Colonic mucosa (tissue), 4 donors: ENCODE measurements at regions not wholly inside any gene's neighbourhood (a gene's known extent, or its start where the extent isn't known, plus 50 kb on each side); places are given as distances from the start of the nearest gene placed in this dataset.
A peak's percentile ranks its signal among the peaks of the same experiment; 100 is the strongest.

ENCODE experiments used
- DNase-seq: peaks from one replicate; pipeline ENCODE4 v3.0.0-alpha.2; 2020
- H3K27ac ChIP-seq: fragments of 200-600 bp; one replicate; pipeline ENCODE4 v1.8.0; 2021
- H3K27me3 ChIP-seq: fragments of 200-600 bp; one replicate; pipeline ENCODE4 v1.8.0; 2021
- H3K36me3 ChIP-seq: fragments of 200-600 bp; one replicate; pipeline ENCODE4 v1.8.0; 2021
- H3K4me1 ChIP-seq: fragments of 200-600 bp; one replicate; pipeline ENCODE4 v1.8.0; 2021; ENCODE audit warnings: mild to moderate bottlenecking
- H3K4me3 ChIP-seq: fragments of 200-600 bp; one replicate; pipeline ENCODE4 v1.8.0; 2021
- H3K9ac ChIP-seq, 2 donors: one replicate each; pipeline ENCODE4 v1.7.0; 2013; ENCODE audit warnings: control low read depth in 2 of 2, low read depth in 2 of 2, low read length in 2 of 2
- H3K9me3 ChIP-seq: fragments of 200-600 bp; one replicate; pipeline ENCODE4 v1.8.0; 2021
- intact Hi-C: fragments of 100-400 bp; cut with DNase I; formaldehyde crosslinking; loops from one replicate; pipeline ENCODE4 v1.14.1; 2022
- TF ChIP-seq, protein P1 (sequence below): fragments of 200-600 bp; IDR thresholded peaks from one replicate; pipeline ENCODE4 v1.8.0; 2022; ENCODE audit warnings: antibody characterized with exemption, mild to moderate bottlenecking
- donor health status: healthy.
- donor health status: DM: no; HTN: no; CAD: no.
- donor health status: DM: no; HTN: no; CAD: no.

DNA sequence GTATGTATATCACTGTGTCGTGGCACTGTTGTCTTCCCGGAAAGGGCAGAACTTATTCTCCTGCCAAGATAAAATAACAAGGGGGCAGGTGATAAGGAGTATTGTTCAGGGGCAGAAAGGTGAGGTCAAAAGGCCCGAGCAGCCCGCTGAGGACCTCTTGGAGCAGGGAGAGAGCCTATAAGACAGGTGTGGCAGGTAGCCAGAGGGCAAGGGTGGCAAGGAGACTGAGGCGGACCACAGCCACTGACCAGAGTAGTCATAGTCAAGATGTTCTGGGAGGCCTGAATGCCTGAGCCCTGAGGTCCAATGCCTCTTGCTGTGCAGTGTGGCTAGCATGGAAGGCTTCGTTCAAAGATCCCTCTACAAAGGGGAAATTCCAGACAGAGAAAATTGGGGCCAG is 172.3 kb upstream of the CHRNA7 start:
- Histone ChIP-seq H3K36me3 (no peaks in the 10 kb centered on the region), H3K9ac (no peak overlapping the region), H3K9me3 (no peaks in the 10 kb centered on the region), H3K27me3 (no peaks in the 10 kb centered on the region), H3K4me1 (no peaks in the 10 kb centered on the region), H3K4me3 (no peak overlapping the region), H3K27ac (no peak overlapping the region)
- intact Hi-C loops, result no loop called here
- no peak for DNase-seq
- TF ChIP-seq, protein P1, sequence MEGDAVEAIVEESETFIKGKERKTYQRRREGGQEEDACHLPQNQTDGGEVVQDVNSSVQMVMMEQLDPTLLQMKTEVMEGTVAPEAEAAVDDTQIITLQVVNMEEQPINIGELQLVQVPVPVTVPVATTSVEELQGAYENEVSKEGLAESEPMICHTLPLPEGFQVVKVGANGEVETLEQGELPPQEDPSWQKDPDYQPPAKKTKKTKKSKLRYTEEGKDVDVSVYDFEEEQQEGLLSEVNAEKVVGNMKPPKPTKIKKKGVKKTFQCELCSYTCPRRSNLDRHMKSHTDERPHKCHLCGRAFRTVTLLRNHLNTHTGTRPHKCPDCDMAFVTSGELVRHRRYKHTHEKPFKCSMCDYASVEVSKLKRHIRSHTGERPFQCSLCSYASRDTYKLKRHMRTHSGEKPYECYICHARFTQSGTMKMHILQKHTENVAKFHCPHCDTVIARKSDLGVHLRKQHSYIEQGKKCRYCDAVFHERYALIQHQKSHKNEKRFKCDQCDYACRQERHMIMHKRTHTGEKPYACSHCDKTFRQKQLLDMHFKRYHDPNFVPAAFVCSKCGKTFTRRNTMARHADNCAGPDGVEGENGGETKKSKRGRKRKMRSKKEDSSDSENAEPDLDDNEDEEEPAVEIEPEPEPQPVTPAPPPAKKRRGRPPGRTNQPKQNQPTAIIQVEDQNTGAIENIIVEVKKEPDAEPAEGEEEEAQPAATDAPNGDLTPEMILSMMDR, result no peak

DNA sequence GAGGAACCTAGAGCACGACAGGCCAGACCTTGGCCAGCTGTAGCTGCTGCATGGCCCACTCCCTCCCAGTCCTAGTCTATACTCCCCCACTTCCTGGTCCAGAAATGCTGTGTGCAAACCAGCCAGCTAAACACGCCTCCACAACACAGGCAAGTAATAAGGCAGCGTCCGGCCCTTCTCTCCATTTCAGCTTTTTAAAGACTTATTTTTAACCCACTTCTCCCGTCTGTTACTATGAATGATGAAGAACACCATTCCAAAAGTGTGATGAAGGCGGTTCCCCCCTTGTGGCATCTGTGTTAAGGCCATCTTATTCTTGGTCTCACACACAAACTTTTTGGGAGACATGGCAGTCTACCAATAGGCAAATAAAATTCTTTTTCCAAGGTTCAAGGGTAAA is 164.1 kb upstream of the CHRNA7 start:
- TF ChIP-seq, protein P1, result no peak
- Histone ChIP-seq H3K36me3 (no peaks in the 10 kb centered on the region), H3K9ac (no peak overlapping the region), H3K27ac (no peak overlapping the region), H3K4me3 (no peak overlapping the region), H3K27me3 (no peaks in the 10 kb centered on the region), H3K4me1 (no peaks in the 10 kb centered on the region), H3K9me3 (no peaks in the 10 kb centered on the region)
- intact Hi-C loops, result no loop called here
- no peak for DNase-seq

DNA sequence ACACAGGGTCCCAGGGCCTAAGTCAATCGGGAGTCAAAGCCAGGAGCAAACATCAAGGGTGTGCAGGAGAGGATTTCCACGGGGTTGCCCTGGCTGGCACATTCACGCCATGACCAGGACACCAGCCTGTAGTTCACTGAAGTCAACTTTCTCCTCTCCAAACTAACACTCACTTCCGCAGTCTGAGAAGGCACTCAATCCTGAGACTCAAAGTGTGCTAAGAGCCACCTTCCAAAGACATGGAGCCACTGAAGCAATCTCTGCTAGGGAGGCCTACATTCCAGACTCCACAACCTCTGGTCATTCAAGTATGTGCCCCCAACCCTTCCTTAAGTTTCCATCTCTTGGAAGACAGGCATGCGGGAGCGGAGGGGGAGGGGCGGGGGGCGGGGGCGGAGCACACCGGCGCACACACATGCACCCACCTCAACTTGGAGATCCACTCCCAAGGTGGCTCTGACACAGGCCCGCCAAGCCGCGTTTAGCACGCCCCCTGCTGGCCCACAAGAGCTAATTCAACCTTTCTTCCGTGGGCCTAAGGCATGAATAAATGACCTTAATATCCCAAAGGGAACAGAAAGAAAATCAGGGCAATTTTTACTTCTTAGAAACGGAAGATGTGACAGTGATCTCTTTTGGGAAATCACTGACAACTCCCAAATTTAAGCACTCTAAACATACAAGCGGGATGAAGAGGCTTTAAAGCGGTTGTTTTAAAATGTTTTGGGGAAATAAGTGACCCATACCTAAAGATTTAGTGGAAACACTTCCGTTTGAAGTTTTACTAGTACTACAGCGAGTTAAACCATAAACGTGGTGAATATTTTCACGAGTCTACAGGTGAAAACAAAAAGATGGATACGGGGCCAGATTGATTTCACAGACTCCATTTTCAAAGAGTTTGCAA is 162.5 kb upstream of the CHRNA7 start:
- no peaks in the 10 kb centered on the region for H3K9me3 ChIP-seq
- H3K9ac ChIP-seq, result no peak overlapping the region
- intact Hi-C loops, result no loop called here
- TF ChIP-seq, protein P1, result peak; percentile 70
- no peaks in the 10 kb centered on the region for H3K4me1 ChIP-seq
- no peak overlapping the region for H3K27ac ChIP-seq
- no peaks in the 10 kb centered on the region for H3K36me3 ChIP-seq
- H3K27me3 ChIP-seq, result no peaks in the 10 kb centered on the region
- H3K4me3 ChIP-seq, result no peak overlapping the region
- DNase-seq, result peak; percentile 41

DNA sequence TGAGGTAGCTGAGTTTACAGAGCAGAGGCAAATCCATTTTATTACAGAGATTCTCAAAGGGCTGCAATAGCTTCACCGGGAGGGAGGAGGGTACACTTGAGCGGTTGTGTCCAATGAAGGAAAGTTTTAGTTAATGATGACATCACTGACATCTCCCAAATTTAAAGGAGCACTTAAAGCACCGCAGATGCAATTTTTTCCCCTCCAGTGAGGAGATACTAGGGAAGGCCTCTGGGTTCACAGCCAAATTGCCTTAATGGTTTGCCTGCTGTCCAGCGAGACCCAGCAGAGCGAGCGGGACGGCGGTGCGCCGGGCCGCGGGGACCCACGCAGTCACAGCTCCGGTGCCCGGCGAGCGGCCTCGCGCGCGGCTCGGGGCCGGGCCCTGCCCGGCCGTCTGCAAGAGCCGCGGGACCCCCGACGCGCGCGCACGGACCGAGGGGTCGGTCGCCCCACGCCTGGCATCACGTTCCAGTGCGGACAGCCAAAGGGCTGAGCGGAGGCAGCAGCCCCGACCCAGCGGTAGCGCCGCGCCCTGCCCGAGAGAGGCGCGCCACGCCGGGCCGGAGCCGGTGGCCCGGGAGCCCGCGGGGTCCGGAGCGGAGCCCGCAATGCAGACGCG is 160.5 kb upstream of the CHRNA7 start:
- no peaks in the 10 kb centered on the region for H3K27me3 ChIP-seq
- intact Hi-C loops, result no loop called here
- no peak for DNase-seq

DNA sequence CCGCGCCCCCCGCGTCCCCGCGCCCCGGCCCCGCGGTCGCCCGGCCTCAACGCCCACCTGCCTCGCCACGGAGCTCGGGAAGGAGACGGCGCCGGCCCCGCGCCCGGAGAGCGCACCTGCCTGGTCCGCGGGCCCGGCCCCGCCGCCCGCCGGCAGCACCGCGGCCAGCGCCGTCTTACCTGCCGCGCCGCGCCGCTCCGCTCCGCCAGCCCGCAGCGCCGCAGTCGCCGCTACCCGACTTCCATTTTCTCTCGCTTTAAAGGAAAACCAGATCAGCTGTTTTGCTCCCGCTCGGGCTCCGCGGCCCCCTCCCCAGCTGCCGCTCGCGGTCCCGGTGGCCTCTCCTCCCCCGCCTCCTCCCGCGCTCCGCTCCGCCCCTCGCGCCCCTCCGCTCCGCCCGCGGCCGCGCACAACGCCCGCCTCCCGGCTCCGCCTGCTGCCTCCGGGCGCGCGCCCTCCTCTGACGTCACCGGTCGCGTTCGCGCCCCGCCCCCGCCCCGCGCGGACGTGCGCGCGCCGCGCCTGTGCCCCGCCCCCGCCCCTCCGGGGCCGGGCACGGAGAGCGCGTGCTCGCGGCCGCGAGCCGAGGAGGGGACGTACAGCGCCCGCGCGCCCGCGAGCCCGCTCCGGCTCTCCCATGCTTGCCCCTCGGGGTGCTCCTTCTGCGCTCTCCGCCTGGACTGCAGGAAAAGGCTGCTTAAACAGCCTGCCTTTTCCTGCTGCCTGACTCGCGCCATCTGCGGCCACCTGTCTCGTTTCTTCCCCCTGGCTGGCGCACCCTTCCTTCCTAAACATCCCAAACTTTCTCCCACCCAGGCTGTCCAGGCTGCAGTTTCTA is 159.8 kb upstream of the CHRNA7 start, which contains the start of gene OTUD7A:
OTUD7A (minus strand) TSS at position 346 of the 838 bp plus-strand sequence.
- intact Hi-C loops, result no loop called here
- peak within 1 kb of the TSS; percentile 68 for H3K27ac ChIP-seq
- H3K36me3 ChIP-seq, result no peaks in the 10 kb centered on the region
- H3K9ac ChIP-seq, result peak within 1 kb of the TSS; percentile 74 to 83
- no peaks in the 10 kb centered on the region for H3K27me3 ChIP-seq
- no peaks in the 10 kb centered on the region for H3K4me1 ChIP-seq
- TF ChIP-seq, protein P1, result no peak
- DNase-seq, result peak; percentile 87
- no peaks in the 10 kb centered on the region for H3K9me3 ChIP-seq
- peak within 1 kb of the TSS; percentile 50 for H3K4me3 ChIP-seq

More for the DNA sequence above, 160.5 kb upstream of the CHRNA7 start:
- peak overlapping the region; percentile 61 to 64 for H3K9ac ChIP-seq
- H3K4me3 ChIP-seq, result peak overlapping the region; percentile 24
- no peak overlapping the region for H3K27ac ChIP-seq
- no peaks in the 10 kb centered on the region for H3K36me3 ChIP-seq
- H3K4me1 ChIP-seq, result no peaks in the 10 kb centered on the region
- H3K9me3 ChIP-seq, result no peaks in the 10 kb centered on the region
- TF ChIP-seq, protein P1, result no peak
